NOMO-1 treated with dmso at 0.1 percent for 144 hours (cell line): ENCODE measurements at regions not wholly inside any gene's neighbourhood (a gene's known extent, or its start where the extent isn't known, plus 50 kb on each side); places are given as distances from the start of the nearest gene placed in this dataset.

Experiments
- DNase-seq: peaks from one replicate; lab custom pipeline; 2025; ENCODE audit not compliant: unreplicated experiment; lab: John Stamatoyannopoulos, UW

- DNase-seq, result no peak
These were observed 580.2 kb downstream of the EFNA5 start for GRCh38 chr5:107090506-107090905.

GRCh38 chr5:107088907-107089306 lies 581.8 kb downstream of the EFNA5 start:
- no peak for DNase-seq

- DNase-seq, result no peak
These were observed 585.2 kb downstream of the EFNA5 start for GRCh38 chr5:107085572-107085971.

- no peak for DNase-seq
These were observed 595.7 kb downstream of the EFNA5 start for GRCh38 chr5:107074996-107075395.

GRCh38 chr5:107072967-107073366 lies 597.8 kb downstream of the EFNA5 start:
- no peak for DNase-seq

GRCh38 chr5:107072440-107072839 lies 598.3 kb downstream of the EFNA5 start:
- no peak for DNase-seq

- no peak for DNase-seq
These were observed 602.0 kb downstream of the EFNA5 start for GRCh38 chr5:107068782-107069181.

GRCh38 chr5:107067395-107067794 lies 603.3 kb downstream of the EFNA5 start:
- no peak for DNase-seq

- no peak for DNase-seq
These were observed 607.2 kb downstream of the EFNA5 start for GRCh38 chr5:107063511-107063910.

- no peak for DNase-seq
These were observed 611.9 kb downstream of the EFNA5 start for GRCh38 chr5:107058803-107059202.

GRCh38 chr5:107058235-107058634 lies 612.5 kb downstream of the EFNA5 start:
- DNase-seq, result no peak

GRCh38 chr5:107056278-107056677 lies 614.5 kb downstream of the EFNA5 start:
- no peak for DNase-seq

GRCh38 chr5:107047048-107047447 lies 623.7 kb downstream of the EFNA5 start:
- no peak for DNase-seq

GRCh38 chr5:107043665-107044064 lies 627.1 kb downstream of the EFNA5 start:
- no peak for DNase-seq

GRCh38 chr5:107040907-107041306 lies 629.8 kb downstream of the EFNA5 start:
- no peak for DNase-seq

GRCh38 chr5:107032629-107033028 lies 638.1 kb downstream of the EFNA5 start:
- DNase-seq, result no peak

GRCh38 chr5:107028938-107029337 lies 641.8 kb downstream of the EFNA5 start:
- no peak for DNase-seq

- no peak for DNase-seq
These were observed 644.8 kb downstream of the EFNA5 start for GRCh38 chr5:107025712-107026497.

GRCh38 chr5:107023732-107024131 lies 647.0 kb downstream of the EFNA5 start:
- DNase-seq, result no peak

GRCh38 chr5:107021575-107021974 lies 649.2 kb downstream of the EFNA5 start:
- no peak for DNase-seq

GRCh38 chr5:107020626-107021025 lies 650.1 kb downstream of the EFNA5 start:
- no peak for DNase-seq

- no peak for DNase-seq
These were observed 653.1 kb downstream of the EFNA5 start for GRCh38 chr5:107017616-107018015.

- DNase-seq, result no peak
These were observed 658.4 kb downstream of the EFNA5 start for GRCh38 chr5:107012371-107012770.
